ENCODE measurements at regions not wholly inside any gene's neighbourhood (a gene's known extent, or its start where the extent isn't known, plus 50 kb on each side); places are given as distances from the start of the nearest gene placed in this dataset.

DNA sequence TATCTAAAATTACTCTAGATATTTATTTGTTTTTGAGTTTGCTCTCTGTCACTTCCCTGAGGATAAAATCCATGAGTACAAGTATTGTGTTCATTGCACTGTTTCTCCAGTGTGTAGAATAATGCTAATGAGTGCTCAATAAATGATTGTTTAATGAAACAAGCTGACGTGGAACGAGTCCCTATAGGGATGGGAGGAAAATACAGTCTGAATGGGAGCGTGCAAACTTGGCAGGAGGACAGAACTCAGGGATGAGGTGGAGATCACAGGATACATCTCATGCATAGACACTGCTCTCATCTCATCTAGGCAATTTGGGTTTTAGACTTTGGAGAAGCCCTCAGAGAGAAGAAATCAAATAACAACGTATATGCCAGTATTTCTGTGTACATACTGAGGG lies 58.4 kb upstream of the ZC3H12C start:
- TF ChIP-seq, protein P1, sequence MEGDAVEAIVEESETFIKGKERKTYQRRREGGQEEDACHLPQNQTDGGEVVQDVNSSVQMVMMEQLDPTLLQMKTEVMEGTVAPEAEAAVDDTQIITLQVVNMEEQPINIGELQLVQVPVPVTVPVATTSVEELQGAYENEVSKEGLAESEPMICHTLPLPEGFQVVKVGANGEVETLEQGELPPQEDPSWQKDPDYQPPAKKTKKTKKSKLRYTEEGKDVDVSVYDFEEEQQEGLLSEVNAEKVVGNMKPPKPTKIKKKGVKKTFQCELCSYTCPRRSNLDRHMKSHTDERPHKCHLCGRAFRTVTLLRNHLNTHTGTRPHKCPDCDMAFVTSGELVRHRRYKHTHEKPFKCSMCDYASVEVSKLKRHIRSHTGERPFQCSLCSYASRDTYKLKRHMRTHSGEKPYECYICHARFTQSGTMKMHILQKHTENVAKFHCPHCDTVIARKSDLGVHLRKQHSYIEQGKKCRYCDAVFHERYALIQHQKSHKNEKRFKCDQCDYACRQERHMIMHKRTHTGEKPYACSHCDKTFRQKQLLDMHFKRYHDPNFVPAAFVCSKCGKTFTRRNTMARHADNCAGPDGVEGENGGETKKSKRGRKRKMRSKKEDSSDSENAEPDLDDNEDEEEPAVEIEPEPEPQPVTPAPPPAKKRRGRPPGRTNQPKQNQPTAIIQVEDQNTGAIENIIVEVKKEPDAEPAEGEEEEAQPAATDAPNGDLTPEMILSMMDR (IDR thresholded peaks at IDR 0.05) = no peak
- no peak for TF ChIP-seq EZH2 (IDR thresholded peaks at IDR 0.05)
